ENCODE measurements at regions not wholly inside any gene's neighbourhood (a gene's known extent, or its start where the extent isn't known, plus 50 kb on each side); places are given as distances from the start of the nearest gene placed in this dataset.

DNA sequence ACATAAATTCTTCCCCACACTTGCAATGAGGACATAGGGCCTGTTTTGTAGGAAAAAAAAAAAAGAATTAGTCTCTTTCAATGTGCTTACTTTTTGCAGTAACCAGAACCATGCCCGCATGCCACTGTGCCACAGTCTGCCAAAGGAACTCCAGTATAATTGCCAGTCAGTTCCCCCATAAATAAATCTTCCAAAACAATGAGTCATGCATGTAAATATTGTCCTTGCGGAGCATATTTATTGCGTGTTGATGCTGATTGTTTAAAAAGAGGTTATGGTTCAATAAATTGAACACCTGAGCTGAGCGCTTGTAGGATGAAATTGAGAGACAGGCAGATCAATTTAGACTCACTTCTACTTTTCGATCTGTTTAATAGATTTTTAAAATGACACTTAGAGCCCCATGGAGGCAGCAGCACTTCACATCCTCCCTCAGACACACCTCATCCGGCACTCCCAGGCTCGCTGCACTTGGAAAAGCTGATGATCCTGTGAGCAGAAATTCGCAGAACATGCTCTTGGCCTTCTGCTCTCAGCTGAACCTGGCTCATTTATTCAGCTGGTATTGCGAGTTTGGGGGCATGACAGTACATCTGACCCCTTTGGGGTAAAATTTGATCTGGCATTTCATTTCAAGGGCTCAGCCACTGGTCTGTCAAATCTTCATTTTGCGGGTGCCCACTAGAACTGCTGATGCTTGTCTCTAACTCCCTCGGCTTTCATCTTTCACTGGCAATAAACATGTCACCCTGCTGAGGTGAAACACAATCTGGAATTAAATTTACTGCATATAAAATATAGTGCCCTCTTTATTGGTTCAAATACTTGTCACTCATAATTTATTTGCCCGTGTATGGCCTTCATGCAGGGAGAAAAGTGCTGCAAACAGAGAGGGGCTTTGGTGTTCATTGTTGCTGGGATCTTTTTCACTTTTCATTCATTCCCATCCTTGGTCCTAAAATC lies 371.1 kb upstream of the POU3F2 start:
- no peak for ATAC-seq
- H3K36me3 Mint-ChIP-seq (ENCODE audit: low read depth), result no peaks in the 10 kb centered on the region
- no peak for DNase-seq
- no peaks in the 10 kb centered on the region for H3K4me1 Mint-ChIP-seq
- no peaks in the 10 kb centered on the region for H3K9me3 ChIP-seq (ENCODE audit: control insufficient read depth, low read length, poor library complexity, severe bottlenecking)
- no peak overlapping the region for H3K27ac Mint-ChIP-seq
- H3K27me3 Mint-ChIP-seq, result no peaks in the 10 kb centered on the region
- no peak overlapping the region for H3K4me3 Mint-ChIP-seq

DNA sequence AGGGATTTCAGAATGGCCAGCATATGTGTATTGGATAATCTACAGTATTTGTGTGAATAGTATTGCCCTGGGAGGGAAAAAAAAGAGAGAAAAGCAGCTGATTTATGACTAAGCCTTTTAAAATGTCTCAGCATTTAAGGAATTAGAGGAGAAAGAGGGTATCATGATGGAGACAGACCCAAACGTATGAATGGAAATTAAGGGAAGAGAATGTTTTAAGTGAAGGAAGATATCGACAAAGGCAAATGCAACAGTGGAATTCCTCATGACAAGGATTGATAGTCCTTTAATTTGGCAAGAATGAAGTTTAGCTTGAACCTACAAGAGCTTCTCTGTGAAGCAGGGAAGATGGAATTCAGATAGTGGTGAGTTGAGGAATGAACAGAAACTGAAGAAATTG lies 367.3 kb upstream of the POU3F2 start:
- DNase-seq (no peak), ATAC-seq (no peak)
- peaks cover 4% of the 10 kb centered on the region for H3K9me3 ChIP-seq (ENCODE audit: control insufficient read depth, low read length, poor library complexity, severe bottlenecking)
- H3K4me3 Mint-ChIP-seq, result no peak overlapping the region
- H3K4me1 Mint-ChIP-seq, result no peaks in the 10 kb centered on the region
- no peaks in the 10 kb centered on the region for H3K27me3 Mint-ChIP-seq
- no peaks in the 10 kb centered on the region for H3K36me3 Mint-ChIP-seq (ENCODE audit: low read depth)
- H3K27ac Mint-ChIP-seq, result no peak overlapping the region

DNA sequence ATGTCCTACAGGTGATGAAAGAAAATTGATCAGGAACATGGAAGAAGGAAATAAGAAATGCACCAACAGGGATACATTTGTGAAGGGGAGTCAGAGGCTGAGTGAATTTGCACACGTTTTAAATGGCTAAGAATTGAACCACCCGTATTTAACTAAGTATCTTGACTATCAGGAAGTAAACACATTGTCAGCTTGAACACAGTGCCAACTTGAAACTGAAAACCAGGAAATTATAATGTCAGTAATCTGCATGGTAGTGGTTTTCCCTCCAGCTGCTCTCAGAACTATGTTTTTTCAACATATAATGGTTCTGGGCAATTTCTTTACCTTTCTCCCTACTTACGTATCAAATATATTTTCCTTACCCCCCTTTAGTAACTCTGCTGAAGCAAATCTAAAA lies 366.5 kb upstream of the POU3F2 start:
- peaks cover 4% of the 10 kb centered on the region for H3K9me3 ChIP-seq (ENCODE audit: control insufficient read depth, low read length, poor library complexity, severe bottlenecking)
- no peaks in the 10 kb centered on the region for H3K27me3 Mint-ChIP-seq
- ATAC-seq, result no peak

DNA sequence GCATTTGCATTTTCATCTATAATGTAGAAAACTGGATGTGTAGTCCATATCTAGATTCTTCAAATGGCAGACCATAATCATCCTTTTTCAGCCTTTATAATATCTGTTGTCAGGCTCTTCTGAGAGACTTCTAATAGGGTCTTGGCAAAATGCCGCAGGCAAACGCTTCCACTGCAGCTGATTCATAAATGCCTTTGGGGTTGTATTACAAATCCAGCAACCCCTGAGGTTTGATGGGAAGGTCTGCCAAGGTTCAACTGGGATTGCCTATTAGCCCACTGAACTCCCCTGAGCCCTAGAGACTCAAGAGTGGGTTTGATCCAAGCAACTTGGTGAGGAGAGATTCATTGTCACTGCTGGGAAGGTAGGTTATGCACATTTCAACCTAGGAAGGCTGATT lies 365.2 kb upstream of the POU3F2 start:
- Mint-ChIP-seq H3K27ac (no peak overlapping the region), H3K27me3 (no peaks in the 10 kb centered on the region), H3K4me1 (no peaks in the 10 kb centered on the region), H3K36me3 (ENCODE audit: low read depth) (no peaks in the 10 kb centered on the region), H3K4me3 (no peak overlapping the region)
- H3K9me3 ChIP-seq (ENCODE audit: control insufficient read depth, low read length, poor library complexity, severe bottlenecking), result peaks cover 4% of the 10 kb centered on the region
- ATAC-seq (no peak), DNase-seq (no peak)

More for the DNA sequence above, 366.5 kb upstream of the POU3F2 start:
- Mint-ChIP-seq H3K27ac (no peak overlapping the region), H3K4me3 (no peak overlapping the region), H3K36me3 (ENCODE audit: low read depth) (no peaks in the 10 kb centered on the region), H3K4me1 (no peaks in the 10 kb centered on the region)
- no peak for DNase-seq

DNA sequence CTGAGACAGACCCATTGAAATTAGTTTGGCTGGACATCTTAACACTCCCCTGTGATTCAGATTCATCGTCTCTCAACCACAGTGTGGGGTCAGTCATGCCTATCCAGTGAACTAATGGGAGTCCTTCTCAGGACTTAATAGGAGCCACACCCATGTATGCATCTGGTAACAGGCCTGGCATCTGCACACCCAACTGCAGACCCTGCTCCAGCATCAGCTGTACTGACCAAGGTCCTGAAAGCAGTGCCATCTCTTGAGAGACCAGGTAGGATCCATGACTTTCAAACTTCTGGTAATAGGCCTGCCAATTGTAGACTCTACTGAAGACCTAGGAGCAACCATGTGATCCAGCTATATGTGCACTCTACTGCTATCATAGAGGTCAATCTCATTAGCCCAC lies 363.6 kb upstream of the POU3F2 start:
- no peaks in the 10 kb centered on the region for H3K36me3 Mint-ChIP-seq (ENCODE audit: low read depth)
- no peak for DNase-seq

DNA sequence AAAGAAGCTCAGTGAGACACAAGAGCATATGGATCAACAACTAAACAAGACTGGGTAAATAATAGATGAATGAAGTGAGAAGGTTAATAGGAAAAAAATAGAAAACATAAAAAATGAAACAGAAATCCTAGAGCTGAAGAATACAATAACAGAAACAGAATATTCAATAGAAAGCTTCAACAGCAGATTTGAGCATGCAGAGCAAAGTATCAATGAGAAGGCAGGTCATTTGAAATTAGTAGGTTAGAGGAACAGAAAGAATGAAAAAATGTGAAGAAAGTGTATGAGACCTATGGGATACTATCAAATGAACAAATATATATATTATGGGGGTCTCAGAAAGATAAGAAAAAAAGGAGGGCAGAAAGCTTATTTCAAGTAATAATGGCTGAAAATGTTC lies 362.9 kb upstream of the POU3F2 start:
- H3K36me3 Mint-ChIP-seq (ENCODE audit: low read depth), result no peaks in the 10 kb centered on the region
- no peaks in the 10 kb centered on the region for H3K27me3 Mint-ChIP-seq
- DNase-seq (no peak), ATAC-seq (no peak)
- no peaks in the 10 kb centered on the region for H3K4me1 Mint-ChIP-seq
- H3K9me3 ChIP-seq (ENCODE audit: control insufficient read depth, low read length, poor library complexity, severe bottlenecking), result peaks cover 4% of the 10 kb centered on the region
- H3K4me3 Mint-ChIP-seq, result no peak overlapping the region
- no peak overlapping the region for H3K27ac Mint-ChIP-seq

More for the DNA sequence above, 363.6 kb upstream of the POU3F2 start:
- Mint-ChIP-seq H3K27me3 (no peaks in the 10 kb centered on the region), H3K4me3 (no peak overlapping the region), H3K27ac (no peak overlapping the region), H3K4me1 (no peaks in the 10 kb centered on the region)
- peaks cover 4% of the 10 kb centered on the region for H3K9me3 ChIP-seq (ENCODE audit: control insufficient read depth, low read length, poor library complexity, severe bottlenecking)
- no peak for ATAC-seq

DNA sequence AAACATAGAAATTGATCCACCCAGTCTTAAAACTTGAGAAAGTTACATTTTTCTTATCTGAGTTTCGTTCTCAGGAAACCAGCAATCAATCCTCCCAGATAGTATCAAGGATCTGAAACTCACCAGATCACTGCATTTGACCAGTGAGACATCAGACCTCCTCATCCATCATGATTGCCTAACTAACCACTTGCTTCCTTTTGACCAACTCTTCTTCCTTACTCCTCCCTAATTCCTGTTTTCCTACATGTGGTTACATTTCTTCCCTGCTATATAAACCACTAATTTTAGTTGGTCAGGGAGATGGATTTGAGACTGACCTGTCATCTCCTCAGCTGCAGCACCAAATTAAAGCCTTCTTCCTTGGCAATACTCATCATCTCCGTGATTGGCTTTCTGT lies 357.1 kb upstream of the POU3F2 start:
- H3K4me3 Mint-ChIP-seq, result no peak overlapping the region
- H3K9me3 ChIP-seq (ENCODE audit: control insufficient read depth, low read length, poor library complexity, severe bottlenecking), result no peaks in the 10 kb centered on the region
- no peaks in the 10 kb centered on the region for H3K27me3 Mint-ChIP-seq
- H3K27ac Mint-ChIP-seq, result no peak overlapping the region
- ATAC-seq (no peak), DNase-seq (no peak)
- no peaks in the 10 kb centered on the region for H3K4me1 Mint-ChIP-seq
- H3K36me3 Mint-ChIP-seq (ENCODE audit: low read depth), result no peaks in the 10 kb centered on the region

DNA sequence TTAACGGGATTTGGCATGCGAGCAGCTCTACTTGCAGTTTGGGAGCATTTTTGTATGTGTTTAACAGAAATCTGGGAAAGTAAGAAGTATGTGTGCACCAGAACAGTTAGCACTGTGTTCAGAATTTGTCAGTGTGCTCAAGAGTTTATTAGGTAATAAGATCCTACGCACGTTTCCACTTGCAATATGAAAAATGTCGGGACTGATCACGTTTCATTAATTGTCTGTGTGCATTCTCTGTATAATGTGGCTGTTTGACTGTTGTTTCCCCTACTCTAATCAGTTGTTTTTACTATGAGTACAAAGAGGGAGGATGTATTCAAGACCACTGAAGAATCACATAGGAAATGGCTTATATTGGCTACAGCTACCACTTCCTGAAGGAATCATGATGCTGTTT lies 349.7 kb upstream of the POU3F2 start:
- no peaks in the 10 kb centered on the region for H3K4me1 Mint-ChIP-seq

DNA sequence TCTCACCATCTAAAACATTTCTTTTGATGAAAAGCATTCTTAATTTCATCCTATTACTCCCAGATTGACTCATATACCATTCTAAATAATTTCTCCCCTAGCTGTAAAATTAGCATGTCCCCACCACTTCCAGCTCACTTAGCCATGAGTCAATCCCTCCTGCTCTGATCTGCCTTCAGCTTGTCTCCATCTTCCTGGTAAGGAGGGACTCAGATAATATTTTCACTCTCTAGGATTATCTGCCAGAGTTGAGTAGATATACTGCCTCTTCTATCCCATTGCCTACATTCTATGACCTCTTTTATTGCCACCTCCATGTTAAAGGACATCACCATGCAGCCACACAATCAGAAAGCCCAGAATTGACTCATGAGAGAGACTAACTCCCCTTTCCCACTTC lies 348.8 kb upstream of the POU3F2 start:
- no peak overlapping the region for H3K4me3 Mint-ChIP-seq
- DNase-seq (no peak), ATAC-seq (no peak)
- H3K4me1 Mint-ChIP-seq, result no peaks in the 10 kb centered on the region
- no peak overlapping the region for H3K27ac Mint-ChIP-seq
- no peaks in the 10 kb centered on the region for H3K27me3 Mint-ChIP-seq
- no peaks in the 10 kb centered on the region for H3K9me3 ChIP-seq (ENCODE audit: control insufficient read depth, low read length, poor library complexity, severe bottlenecking)
- H3K36me3 Mint-ChIP-seq (ENCODE audit: low read depth), result no peaks in the 10 kb centered on the region

More for the DNA sequence above, 349.7 kb upstream of the POU3F2 start:
- ATAC-seq (no peak), DNase-seq (no peak)
- H3K9me3 ChIP-seq (ENCODE audit: control insufficient read depth, low read length, poor library complexity, severe bottlenecking), result no peaks in the 10 kb centered on the region
- Mint-ChIP-seq H3K4me3 (no peak overlapping the region), H3K36me3 (ENCODE audit: low read depth) (no peaks in the 10 kb centered on the region), H3K27me3 (no peaks in the 10 kb centered on the region), H3K27ac (no peak overlapping the region)

DNA sequence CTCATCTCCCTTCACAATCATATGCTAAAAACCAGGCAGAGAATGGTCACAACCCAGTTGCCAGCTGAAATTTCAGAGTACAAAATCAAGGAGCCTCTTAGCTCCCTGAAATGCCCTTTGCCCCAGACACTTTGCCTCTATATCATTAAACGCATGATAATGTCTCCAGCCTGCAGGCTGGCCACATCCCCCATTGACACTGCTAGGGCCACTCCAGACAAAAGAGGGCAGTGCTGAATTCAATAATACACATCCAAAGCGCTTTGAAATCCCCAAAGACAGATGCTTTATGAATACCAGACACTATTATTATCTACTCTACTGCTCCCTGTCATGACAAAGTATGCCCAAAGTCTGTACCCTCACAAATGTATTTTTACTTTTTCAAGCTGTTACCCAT lies 348.3 kb upstream of the POU3F2 start:
- H3K4me1 Mint-ChIP-seq, result no peaks in the 10 kb centered on the region
- DNase-seq (no peak), ATAC-seq (no peak)
- H3K27me3 Mint-ChIP-seq, result no peaks in the 10 kb centered on the region
- no peak overlapping the region for H3K27ac Mint-ChIP-seq
- no peaks in the 10 kb centered on the region for H3K36me3 Mint-ChIP-seq (ENCODE audit: low read depth)
- H3K4me3 Mint-ChIP-seq, result no peak overlapping the region
- H3K9me3 ChIP-seq (ENCODE audit: control insufficient read depth, low read length, poor library complexity, severe bottlenecking), result no peaks in the 10 kb centered on the region

DNA sequence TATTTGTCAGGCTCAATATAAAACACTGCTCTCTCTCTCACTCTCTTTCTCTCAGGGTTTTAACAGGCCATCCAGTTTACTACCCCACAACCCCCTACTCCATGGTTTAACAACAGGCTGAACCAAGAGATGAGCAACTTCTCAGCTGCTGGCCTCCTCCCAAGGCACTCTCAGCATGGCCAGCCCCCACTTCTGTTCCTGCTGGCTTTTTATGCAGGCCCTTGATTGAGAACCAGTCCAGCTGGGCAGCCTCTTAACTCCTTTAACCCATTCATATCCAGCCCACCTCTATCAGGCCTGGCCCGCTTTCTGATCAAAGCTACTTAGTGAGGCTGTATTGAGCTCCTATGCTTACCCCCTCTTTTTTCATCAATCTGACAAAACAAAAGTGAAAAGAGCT lies 346.8 kb upstream of the POU3F2 start:
- Mint-ChIP-seq H3K36me3 (ENCODE audit: low read depth) (no peaks in the 10 kb centered on the region), H3K27ac (no peak overlapping the region), H3K27me3 (no peaks in the 10 kb centered on the region), H3K4me1 (no peaks in the 10 kb centered on the region), H3K4me3 (no peak overlapping the region)
- H3K9me3 ChIP-seq (ENCODE audit: control insufficient read depth, low read length, poor library complexity, severe bottlenecking), result no peaks in the 10 kb centered on the region
- no peak for ATAC-seq
- no peak for DNase-seq

DNA sequence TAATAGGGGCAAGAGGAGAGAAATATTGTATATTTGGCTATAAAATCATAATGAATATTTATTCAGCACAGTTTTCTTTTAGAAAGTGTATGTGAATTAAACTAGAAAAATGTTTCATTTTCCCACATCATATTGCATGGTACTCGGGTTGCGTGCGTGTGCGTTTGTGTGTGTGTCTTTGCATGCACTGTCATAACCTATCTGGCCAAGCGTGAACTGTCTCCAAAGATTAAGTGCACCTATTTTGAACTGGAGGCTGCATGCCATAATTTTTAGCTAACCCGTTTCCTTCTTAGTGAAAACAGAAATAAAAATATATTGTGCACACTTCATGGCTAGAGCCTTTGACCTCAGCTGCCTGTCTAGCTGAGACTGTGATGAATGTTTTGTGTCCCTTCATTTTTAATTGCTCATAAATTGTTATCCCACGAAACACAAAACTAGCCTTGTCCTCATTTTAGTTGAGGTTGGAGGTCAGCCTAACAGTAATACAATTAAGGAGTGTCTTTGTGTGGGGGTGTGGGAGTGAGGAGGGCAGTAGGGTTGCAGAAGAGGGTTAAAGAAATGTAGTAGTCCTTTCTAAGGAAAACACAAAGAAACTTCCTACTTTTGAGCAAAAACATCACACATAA lies 336.1 kb upstream of the POU3F2 start:
- Mint-ChIP-seq H3K36me3 (ENCODE audit: low read depth) (no peaks in the 10 kb centered on the region), H3K4me3 (no peak overlapping the region), H3K27me3 (no peaks in the 10 kb centered on the region), H3K27ac (no peak overlapping the region), H3K4me1 (no peaks in the 10 kb centered on the region)
- DNase-seq, result no peak
- no peak for ATAC-seq
- H3K9me3 ChIP-seq (ENCODE audit: control insufficient read depth, low read length, poor library complexity, severe bottlenecking), result no peaks in the 10 kb centered on the region

DNA sequence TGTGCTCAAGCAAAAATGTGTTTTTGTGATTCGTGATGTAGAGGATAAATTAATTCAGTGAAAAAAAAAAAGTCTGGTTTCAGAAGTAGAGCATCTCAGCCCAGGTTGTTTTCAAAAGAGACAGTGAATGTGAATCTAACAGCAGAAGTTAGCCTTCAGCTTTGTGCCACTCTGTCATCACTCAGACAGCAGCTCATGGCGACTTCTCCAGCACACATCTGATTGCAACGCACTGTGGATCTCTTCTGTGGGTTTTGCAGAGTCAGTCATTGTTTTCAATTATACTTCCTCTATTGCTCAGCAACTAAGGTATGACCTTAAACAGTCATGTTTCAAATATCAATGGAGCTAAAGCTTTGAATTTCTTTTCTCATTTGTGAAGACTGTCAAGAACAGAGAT lies 335.5 kb upstream of the POU3F2 start:
- Mint-ChIP-seq H3K36me3 (ENCODE audit: low read depth) (no peaks in the 10 kb centered on the region), H3K4me3 (no peak overlapping the region), H3K4me1 (no peaks in the 10 kb centered on the region), H3K27ac (no peak overlapping the region), H3K27me3 (no peaks in the 10 kb centered on the region)
- no peaks in the 10 kb centered on the region for H3K9me3 ChIP-seq (ENCODE audit: control insufficient read depth, low read length, poor library complexity, severe bottlenecking)
- DNase-seq (no peak), ATAC-seq (no peak)

Measured in T-helper 17 cell (primary cell).